Breast epithelium (tissue), 3 donors: ENCODE measurements at regions not wholly inside any gene's neighbourhood (a gene's known extent, or its start where the extent isn't known, plus 50 kb on each side); places are given as distances from the start of the nearest gene placed in this dataset.

Experiments
- CTCF ChIP-seq, 3 donors: fragments of 450-650 bp; IDR thresholded peaks; one replicate each; pipeline ENCODE4 v1.5.1; 2016 to 2017; ENCODE audit warnings: antibody characterized with exemption in 3 of 3, mild to moderate bottlenecking in 3 of 3, moderate library complexity in 3 of 3
- POLR2A ChIP-seq: fragments of 450-650 bp; IDR thresholded peaks from one replicate; pipeline ENCODE4 v1.6.1; 2016; ENCODE audit warnings: antibody characterized with exemption, mild to moderate bottlenecking, moderate library complexity
- POLR2AphosphoS5 ChIP-seq, 3 donors: sonication (generic); formaldehyde crosslinking; IDR thresholded peaks; one replicate each; pipeline ENCODE4 v1.6.1; 2017; ENCODE audit warnings: antibody characterized with exemption in 3 of 3

- TF ChIP-seq CTCF (IDR thresholded peaks at IDR 0.05) (no peak), POLR2A (no peak), POLR2AphosphoS5 (IDR thresholded peaks at IDR 0.05) (no peak)
Measured at GRCh38 chr1:25137521-25138395, 94.5 kb downstream of the SYF2 start.
